H1 (cell line): ENCODE measurements at regions not wholly inside any gene's neighbourhood (a gene's known extent, or its start where the extent isn't known, plus 50 kb on each side); places are given as distances from the start of the nearest gene placed in this dataset.

Experiments
- CTCF ChIP-seq, 3 experiments: IDR thresholded peaks; 1 replicate in 2 of 3; 2 replicates in 1 of 3; pipeline versions ENCODE4 v1.5.1 to v1.6.1; 2011; ENCODE audit warnings: low read length in 3 of 3, mild to moderate bottlenecking in 3 of 3, inconsistent platforms in 2 of 3, low read depth in 1 of 3, moderate library complexity in 1 of 3; ENCODE audit not compliant: insufficient read depth in 1 of 3; ENCODE audit errors: control extremely low read depth in 1 of 3
- E2F6 ChIP-seq: IDR thresholded peaks from 2 replicates; pipeline ENCODE4 v1.6.1; 2012; ENCODE audit warnings: inconsistent platforms
- RAD21 ChIP-seq, 2 experiments: IDR thresholded peaks in 1 of 2; conservative IDR thresholded peaks in 1 of 2; 2 replicates each; pipeline ENCODE4 v1.6.1; 2011; ENCODE audit warnings: low read depth in 2 of 2, low read length in 2 of 2, improper control_type of control experiment in 1 of 2, inconsistent platforms in 1 of 2, mild to moderate bottlenecking in 1 of 2, moderate library complexity in 1 of 2
- TEAD4 ChIP-seq: IDR thresholded peaks from 2 replicates; pipeline ENCODE4 v1.6.1; 2012; ENCODE audit warnings: low read depth, low read length, inconsistent platforms, mixed read lengths
- ZNF274 ChIP-seq: IDR thresholded peaks from 2 replicates; pipeline ENCODE4 v1.7.0; 2012; ENCODE audit warnings: low read length, borderline replicate concordance; ENCODE audit errors: extremely low read depth

DNA sequence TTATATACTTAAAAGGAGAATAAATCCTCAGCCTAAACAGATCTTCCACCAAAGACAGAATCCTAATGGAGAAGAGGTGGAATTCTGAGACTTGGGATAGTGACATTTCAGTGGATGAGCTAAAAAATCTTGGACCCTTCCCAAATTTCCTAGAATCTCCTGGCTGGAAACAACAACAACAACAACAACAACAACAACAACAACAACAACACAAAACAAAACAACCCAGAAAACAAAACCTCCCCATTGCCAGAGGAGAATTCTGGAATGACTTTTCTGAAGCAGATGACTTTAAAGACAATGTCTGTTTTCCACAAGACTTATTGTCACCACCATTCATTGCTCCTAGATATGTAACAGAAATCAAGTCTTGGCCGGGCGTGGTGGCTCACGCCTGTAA is 322.1 kb downstream of the ARL4A start:
- no peak for TF ChIP-seq CTCF (IDR thresholded peaks at IDR 0.05; ENCODE audit: control extremely low read depth in 1 of 3, insufficient read depth in 1 of 3, low read depth in 1 of 3, low read length in 3 of 3)
- no peak for TF ChIP-seq RAD21 (IDR thresholded peaks at IDR 0.05 in 1 of 2, conservative IDR thresholded peaks at IDR 0.05 in 1 of 2; ENCODE audit: low read depth in 2 of 2, low read length in 2 of 2)
- TF ChIP-seq TEAD4, result no peak
- no peak for TF ChIP-seq ZNF274
- TF ChIP-seq E2F6, result no peak
